H1 (cell line): ENCODE measurements at regions not wholly inside any gene's neighbourhood (a gene's known extent, or its start where the extent isn't known, plus 50 kb on each side); places are given as distances from the start of the nearest gene placed in this dataset.

Experiments
- CTCF ChIA-PET: fragments of 300-600 bp; sonication (Branson Sonifier 250); formaldehyde crosslinking; loops from one replicate; lab custom pipeline; 2021; ENCODE audit not compliant: partially characterized antibody; lab: Charles Lee
- POLR2A ChIA-PET: fragments of 300-600 bp; sonication (Branson Sonifier 250); formaldehyde crosslinking; loops from one replicate; lab custom pipeline; 2021; ENCODE audit warnings: inconsistent platforms; ENCODE audit not compliant: partially characterized antibody; lab: Charles Lee
- DNase-seq, 2 experiments: peaks; one replicate each; pipeline versions ENCODE4 v3.0.0 to v3.0.0-alpha.2; 2010 to 2022; ENCODE audit warnings: low spot score in 2 of 2, low read depth in 1 of 2, mixed read lengths in 1 of 2
- FAIRE-seq: peaks from 2 replicates; lab custom pipeline; 2011; peaks lifted over from hg19 to GRCh38; lab: Jason Lieb, UNC
- H2AFZ ChIP-seq: 2 replicates; pipeline ENCODE4 v1.8.1; 2012; ENCODE audit warnings: low read length, inconsistent platforms
- H2AK5ac ChIP-seq: 2 replicates; pipeline ENCODE4 v1.6.1; 2013; ENCODE audit warnings: low read depth, low read length
- H2BK120ac ChIP-seq: replicated peaks from 2 replicates; pipeline ENCODE3; 2013; ENCODE audit warnings: low read depth, low read length, inconsistent platforms
- H2BK12ac ChIP-seq: 2 replicates; pipeline ENCODE4 v1.6.1; 2013; ENCODE audit warnings: low read depth, low read length
- H2BK15ac ChIP-seq: 2 replicates; pipeline ENCODE4 v1.6.1; 2013; ENCODE audit warnings: low read length
- H2BK20ac ChIP-seq: 2 replicates; pipeline ENCODE4 v1.6.1; 2013; ENCODE audit warnings: low read length
- H2BK5ac ChIP-seq: 2 replicates; pipeline ENCODE4 v1.6.1; 2013; ENCODE audit warnings: low read depth, low read length
- H3K14ac ChIP-seq: 2 replicates; pipeline ENCODE4 v1.6.1; 2013; ENCODE audit warnings: inconsistent platforms; ENCODE audit not compliant: insufficient read length
- H3K18ac ChIP-seq: 2 replicates; pipeline ENCODE4 v1.6.1; 2013; ENCODE audit warnings: low read length; ENCODE audit errors: extremely low read depth
- H3K23ac ChIP-seq: 2 replicates; pipeline ENCODE4 v1.6.1; 2013; ENCODE audit warnings: inconsistent platforms; ENCODE audit not compliant: insufficient read length
- H3K23me2 ChIP-seq: 2 replicates; pipeline ENCODE4 v1.6.1; 2013; ENCODE audit warnings: low read depth, low read length
- H3K27ac ChIP-seq: 2 replicates; pipeline ENCODE4 v1.6.1; 2011; ENCODE audit warnings: low read depth, low read length, inconsistent platforms
- H3K27me3 ChIP-seq, 4 experiments: replicated peaks in 1 of 4; 1 replicate in 1 of 4; 2 replicates in 3 of 4; pipeline versions ENCODE4 v1.6.1 to v1.8.1; 2011 to 2013; ENCODE audit warnings: low read length in 3 of 4, mild to moderate bottlenecking in 3 of 4, inconsistent platforms in 2 of 4, mixed read lengths in 2 of 4, moderate library complexity in 1 of 4; ENCODE audit not compliant: control insufficient read depth in 3 of 4, insufficient read depth in 3 of 4; ENCODE audit errors: extremely low read depth in 1 of 4
- H3K36me3 ChIP-seq, 4 experiments: 2 replicates each; pipeline versions ENCODE4 v1.6.1 to v1.8.1; 2011 to 2013; ENCODE audit warnings: mild to moderate bottlenecking in 4 of 4, low read length in 3 of 4, moderate library complexity in 2 of 4, control low read depth in 1 of 4, inconsistent platforms in 1 of 4; ENCODE audit not compliant: insufficient read depth in 4 of 4, control insufficient read depth in 2 of 4
- H3K4ac ChIP-seq: replicated peaks from 2 replicates; pipeline ENCODE3; 2013; ENCODE audit warnings: low read length, low read depth, mixed read lengths, inconsistent platforms; ENCODE audit not compliant: insufficient read length
- H3K4me1 ChIP-seq, 4 experiments: replicated peaks in 1 of 4; 1 replicate in 1 of 4; 2 replicates in 3 of 4; pipeline versions ENCODE4 v1.6.1 to v1.8.1; 2011 to 2013; ENCODE audit warnings: low read length in 3 of 4, inconsistent platforms in 2 of 4, mixed read lengths in 1 of 4; ENCODE audit not compliant: insufficient read depth in 4 of 4, control insufficient read depth in 3 of 4
- H3K4me2 ChIP-seq, 2 experiments: 2 replicates each; pipeline versions ENCODE4 v1.6.1 to v1.8.1; 2011 to 2013; ENCODE audit warnings: low read depth in 2 of 2, low read length in 2 of 2, control low read depth in 1 of 2, inconsistent platforms in 1 of 2, mild to moderate bottlenecking in 1 of 2; ENCODE audit not compliant: insufficient read depth in 1 of 2
- H3K4me3 ChIP-seq, 4 experiments: fragments of 200-600, 300-600 bp in 1 of 4; sonication (generic), shearing (Covaris generic), sonication (Bioruptor Twin) in 1 of 4; 2 replicates each; pipeline versions ENCODE4 v1.5.1 to v1.8.1; 2011 to 2016; ENCODE audit warnings: low read length in 4 of 4, low read depth in 3 of 4, control low read depth in 2 of 4, inconsistent platforms in 2 of 4, mild to moderate bottlenecking in 2 of 4, mixed read lengths in 1 of 4, moderate library complexity in 1 of 4; ENCODE audit not compliant: insufficient read depth in 2 of 4; ENCODE audit errors: extremely low read depth in 1 of 4
- H3K56ac ChIP-seq: replicated peaks from 2 replicates; pipeline ENCODE3; 2013; ENCODE audit warnings: low read depth, mild to moderate bottlenecking, mixed read lengths, low read length, inconsistent platforms; ENCODE audit not compliant: insufficient read length
- H3K79me1 ChIP-seq: 2 replicates; pipeline ENCODE4 v1.6.1; 2013; ENCODE audit warnings: low read depth, low read length, control low read depth
- H3K79me2 ChIP-seq, 2 experiments: 2 replicates each; pipeline versions ENCODE4 v1.6.1 to v1.8.1; 2012 to 2013; ENCODE audit warnings: low read length in 2 of 2, mild to moderate bottlenecking in 2 of 2, inconsistent platforms in 1 of 2; ENCODE audit not compliant: insufficient read depth in 2 of 2, control insufficient read depth in 1 of 2
- H3K9ac ChIP-seq, 4 experiments: replicated peaks in 1 of 4; 1 replicate in 1 of 4; 2 replicates in 3 of 4; pipeline versions ENCODE4 v1.6.1 to v1.8.1; 2011 to 2013; ENCODE audit warnings: low read depth in 3 of 4, low read length in 3 of 4, control low read depth in 2 of 4, mild to moderate bottlenecking in 2 of 4, moderate library complexity in 2 of 4, inconsistent platforms in 1 of 4; ENCODE audit errors: extremely low read depth in 1 of 4
- H3K9me3 ChIP-seq, 2 experiments: 2 replicates each; pipeline versions ENCODE4 v1.6.1 to v1.8.1; 2012 to 2013; ENCODE audit warnings: mild to moderate bottlenecking in 2 of 2, moderate library complexity in 2 of 2, control low read depth in 1 of 2, inconsistent platforms in 1 of 2, low read depth in 1 of 2, low read length in 1 of 2, mixed read lengths in 1 of 2; ENCODE audit not compliant: insufficient read depth in 2 of 2
- H4K20me1 ChIP-seq, 2 experiments: replicated peaks in 1 of 2; 2 replicates each; pipeline versions ENCODE3 to v1.8.1; 2011 to 2013; ENCODE audit warnings: inconsistent platforms in 2 of 2, low read length in 2 of 2, mild to moderate bottlenecking in 1 of 2; ENCODE audit not compliant: insufficient read depth in 2 of 2, control insufficient read depth in 1 of 2
- H4K5ac ChIP-seq: 2 replicates; pipeline ENCODE4 v1.6.1; 2013; ENCODE audit warnings: low read length, low read depth, mixed read lengths, inconsistent platforms; ENCODE audit not compliant: insufficient read length
- H4K8ac ChIP-seq: 2 replicates; pipeline ENCODE4 v1.8.0; 2013; ENCODE audit warnings: mild to moderate bottlenecking, moderate library complexity, low read length, inconsistent platforms; ENCODE audit not compliant: insufficient read depth; ENCODE audit errors: extremely low read depth
- H4K91ac ChIP-seq: replicated peaks from 2 replicates; pipeline ENCODE3; 2013; ENCODE audit warnings: low read length, mixed read lengths, inconsistent platforms; ENCODE audit not compliant: insufficient read length
- GABPA ChIP-seq: IDR thresholded peaks from 2 replicates; pipeline ENCODE4 v1.6.1; 2011; ENCODE audit warnings: mild to moderate bottlenecking, low read length, moderate library complexity, borderline replicate concordance; ENCODE audit not compliant: insufficient read depth
- WGBS, 2 experiments: shearing (Covaris generic) in 1 of 2; methylation state at CpG; one replicate each; pipeline versions ENCODE4 v1.1.6 to v1.1.7; 2013 to 2015; ENCODE audit warnings: low lambda C conversion rate in 2 of 2, mixed read lengths in 2 of 2, inconsistent platforms in 1 of 2, low coverage in 1 of 2, missing lambda C conversion rate in 1 of 2; ENCODE audit not compliant: insufficient replicate concordance in 2 of 2, insufficient coverage in 1 of 2, insufficient read length in 1 of 2; ENCODE audit errors: extremely low coverage in 1 of 2, missing lambda C conversion rate in 1 of 2; 5-methylcytosine and 5-hydroxymethylcytosine counted together

- Histone ChIP-seq H2AFZ (0 out of 2 replicates have a peak overlapping the region, but pooled peaks have one; percentile 7), H3K4me1 (peaks cover 0 to 8% (median 5%) of the 10 kb centered on the region in 4 experiments; a peak in 3 of 7 replicates), H3K4ac (no peak overlapping the region), H3K79me2 (no peaks in the 10 kb centered on the region), H3K79me1 (no peaks in the 10 kb centered on the region), H3K4me2 (no peak overlapping the region; a peak in 1 of 4 replicates), H2BK5ac (no peak overlapping the region), H3K27me3 (no peaks in the 10 kb centered on the region), H2BK15ac (no peak overlapping the region), H3K36me3 (no peaks in the 10 kb centered on the region), H3K23ac (no peak overlapping the region), H3K14ac (no peak overlapping the region), H3K9me3 (peaks cover 0 to 4% of the 10 kb centered on the region in 2 experiments; a peak in 2 of 4 replicates), H4K8ac (no peak overlapping the region), H4K91ac (no peak overlapping the region), H3K56ac (no peak overlapping the region), H2BK20ac (no peak overlapping the region), H3K23me2 (no peaks in the 10 kb centered on the region), H3K18ac (no peak overlapping the region), H3K27ac (no peak overlapping the region)
- 84% methylated on average over 14 of the region's 14 CpGs; no CpG with 5 or more reads in 1 of the 2 experiments for WGBS, 2 experiments
- no peak for FAIRE-seq
- POLR2A ChIA-PET: no interaction called here
- DNase-seq: peak in 1 of 2 experiments; percentile 39
- TF ChIP-seq GABPA: no peak
- TF ChIP-seq, all 59 proteins: peak for 0
- Histone ChIP-seq H2BK12ac (no peak overlapping the region), H4K20me1 (no peaks in the 10 kb centered on the region), H4K5ac (no peak overlapping the region), H2AK5ac (no peak overlapping the region), H2BK120ac (no peak overlapping the region), H3K4me3 (no peak overlapping the region), H3K9ac (no peak overlapping the region)
- CTCF ChIA-PET: interaction anchor here (0.7 to 4.7 kb wide), 4 partner anchors 32 to 720 kb away, joined by 3 to 27 read pairs (median 10); no protein-coding TSS in a partner anchor
These were observed 77.5 kb upstream of the ASB18 start for GRCh38 chr2:236341721-236342120.
